Naive B cell (primary cell): ENCODE measurements at regions not wholly inside any gene's neighbourhood (a gene's known extent, or its start where the extent isn't known, plus 50 kb on each side); places are given as distances from the start of the nearest gene placed in this dataset.
"Not testable (repeated sequence)": the region's sequence is repeated elsewhere in the genome, so short reads cannot be mapped to it uniquely, and the experiment has no call there.

Source experiments
- ATAC-seq, 2 donors: fragments of 150-1000 bp; cut with Tn5 transposase; 2 replicates each; pipeline ENCODE4 v1.10.0; 2021; ENCODE audit warnings: low read depth in 2 of 2, mild to moderate bottlenecking in 2 of 2, moderate library complexity in 2 of 2
- DNase-seq: peaks from one replicate; pipeline ENCODE4 v3.0.0; 2022
- H3K27ac Mint-ChIP-seq, 6 donors: one replicate each; pipeline ENCODE4 v1.8.0; 2020 to 2022; ENCODE audit warnings: mild to moderate bottlenecking in 6 of 6, mixed read lengths in 6 of 6, moderate library complexity in 5 of 6, inconsistent platforms in 2 of 6
- H3K27me3 Mint-ChIP-seq, 3 donors: one replicate each; pipeline ENCODE4 v1.8.0; 2021 to 2022; ENCODE audit warnings: mixed read lengths in 3 of 3, mild to moderate bottlenecking in 1 of 3
- H3K36me3 Mint-ChIP-seq, 2 donors: one replicate each; pipeline ENCODE4 v1.8.0; 2020 to 2022; ENCODE audit warnings: mixed read lengths in 2 of 2, inconsistent platforms in 1 of 2, mild to moderate bottlenecking in 1 of 2
- H3K4me1 Mint-ChIP-seq, 3 donors: one replicate each; pipeline ENCODE4 v1.8.0; 2020 to 2022; ENCODE audit warnings: mixed read lengths in 3 of 3, inconsistent platforms in 1 of 3, mild to moderate bottlenecking in 1 of 3, moderate library complexity in 1 of 3
- H3K4me3 Mint-ChIP-seq, 8 donors: one replicate each; pipeline ENCODE4 v1.8.0; 2020 to 2022; ENCODE audit warnings: mild to moderate bottlenecking in 8 of 8, mixed read lengths in 8 of 8, moderate library complexity in 8 of 8, inconsistent platforms in 2 of 8
- H3K9me3 Mint-ChIP-seq, 7 donors: one replicate each; pipeline ENCODE4 v1.8.0; 2020 to 2022; ENCODE audit warnings: mixed read lengths in 7 of 7, mild to moderate bottlenecking in 5 of 7, inconsistent platforms in 2 of 7, moderate library complexity in 1 of 7

DNA sequence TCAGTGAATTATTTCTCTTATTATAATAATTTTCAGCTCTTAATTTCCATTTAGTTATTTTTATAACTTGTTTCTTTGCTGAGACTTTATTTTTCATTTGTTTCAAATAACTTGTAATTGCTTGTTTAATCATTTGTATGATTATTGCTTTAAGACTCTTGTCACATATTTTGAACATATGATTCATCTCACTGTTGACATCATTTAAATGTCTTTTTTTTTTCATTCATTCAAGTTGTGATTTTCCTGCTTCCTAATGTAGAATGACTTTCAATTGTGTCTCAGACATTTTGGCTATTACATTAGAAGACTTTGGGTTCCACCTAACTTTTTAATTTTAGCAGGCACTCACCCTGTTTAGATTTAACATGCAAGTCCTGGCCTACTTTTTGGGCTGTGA lies 234.8 kb upstream of the DIPK2B start:
- Mint-ChIP-seq H3K9me3 (peaks cover 0 to 13% (median 2%) of the 10 kb centered on the region in 7 donors), H3K36me3 (no peaks in the 10 kb centered on the region), H3K27ac (no peak overlapping the region), H3K27me3 (peaks cover 0 to 32% (median 7%) of the 10 kb centered on the region in 3 donors), H3K4me1 (no peaks in the 10 kb centered on the region), H3K4me3 (no peak overlapping the region)
- no peak for DNase-seq
- no peak for ATAC-seq

DNA sequence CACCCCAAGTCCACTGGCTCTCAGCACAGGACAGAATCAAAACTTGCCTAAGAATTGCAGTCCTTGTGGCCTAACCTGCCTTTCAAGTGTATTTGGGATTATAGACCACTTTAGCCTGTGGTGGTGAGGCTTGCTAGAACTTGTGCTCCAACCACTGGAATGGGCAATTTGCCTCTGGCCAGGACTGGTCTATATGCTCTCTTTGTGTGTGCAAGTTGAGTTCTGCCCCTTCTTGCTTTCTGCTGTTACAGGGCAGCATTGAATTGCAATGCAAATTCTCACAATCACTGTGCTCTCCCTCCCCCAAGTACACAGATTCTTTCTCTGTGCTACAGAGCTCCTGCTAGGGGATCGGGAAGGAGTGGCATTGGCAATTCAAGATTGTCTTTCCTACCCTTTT lies 233.6 kb upstream of the DIPK2B start:
- no peak overlapping the region for H3K27ac Mint-ChIP-seq
- H3K27me3 Mint-ChIP-seq, result peaks cover 0 to 32% (median 7%) of the 10 kb centered on the region in 3 donors

GRCh38 chrX:45428831-45429230 lies 228.2 kb upstream of the DIPK2B start:
- Mint-ChIP-seq H3K4me3 (no peak overlapping the region), H3K4me1 (no peaks in the 10 kb centered on the region), H3K36me3 (no peaks in the 10 kb centered on the region), H3K9me3 (peaks cover 0 to 13% (median 3%) of the 10 kb centered on the region in 7 donors), H3K27me3 (peaks cover 0 to 5% (median 4%) of the 10 kb centered on the region in 3 donors), H3K27ac (no peak overlapping the region)
- DNase-seq (no peak), ATAC-seq (no peak)

More for the DNA sequence above, 233.6 kb upstream of the DIPK2B start:
- no peak overlapping the region for H3K4me3 Mint-ChIP-seq
- H3K36me3 Mint-ChIP-seq, result no peaks in the 10 kb centered on the region
- ATAC-seq (no peak), DNase-seq (no peak)
- peaks cover 0 to 13% (median 4%) of the 10 kb centered on the region in 7 donors for H3K9me3 Mint-ChIP-seq
- H3K4me1 Mint-ChIP-seq, result no peaks in the 10 kb centered on the region

DNA sequence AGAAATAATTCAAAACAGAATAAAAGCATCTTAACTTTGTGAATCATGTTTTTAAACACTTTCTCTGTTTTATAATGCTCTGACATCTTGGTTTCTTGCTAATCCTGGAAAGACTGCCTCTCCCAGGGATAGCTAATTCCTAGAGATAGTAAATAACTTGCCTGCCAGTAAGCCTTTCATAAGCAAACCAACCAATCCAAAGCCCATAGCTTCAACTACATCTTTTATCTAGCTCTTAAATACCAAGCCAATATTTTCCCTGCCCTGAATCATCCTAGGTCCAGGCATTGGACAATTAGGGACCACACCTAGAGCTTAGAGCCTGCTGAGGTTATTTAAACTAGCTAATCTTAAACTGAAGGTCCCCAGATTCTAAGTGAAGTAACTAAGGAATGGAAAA lies 223.7 kb upstream of the DIPK2B start:
- no peaks in the 10 kb centered on the region for H3K36me3 Mint-ChIP-seq
- H3K4me3 Mint-ChIP-seq, result no peak overlapping the region
- H3K27ac Mint-ChIP-seq, result peak overlapping the region in 1 of 6 donors; percentile 1
- peaks cover 0 to 4% (median 4%) of the 10 kb centered on the region in 3 donors for H3K27me3 Mint-ChIP-seq
- H3K4me1 Mint-ChIP-seq, result no peaks in the 10 kb centered on the region
- ATAC-seq (no peak), DNase-seq (no peak)
- H3K9me3 Mint-ChIP-seq, result peaks cover 0 to 8% (median 0%) of the 10 kb centered on the region in 7 donors

- ATAC-seq (no peak), DNase-seq (no peak)
- H3K9me3 Mint-ChIP-seq, result peaks cover 0 to 8% (median 0%) of the 10 kb centered on the region in 7 donors
- H3K4me3 Mint-ChIP-seq, result no peak overlapping the region
- H3K27me3 Mint-ChIP-seq, result peaks cover under 1 to 9% (median 4%) of the 10 kb centered on the region in 3 donors
- H3K27ac Mint-ChIP-seq, result peak overlapping the region in 1 of 6 donors; percentile 23
- no peaks in the 10 kb centered on the region for H3K36me3 Mint-ChIP-seq
- H3K4me1 Mint-ChIP-seq, result no peaks in the 10 kb centered on the region
These were observed 221.7 kb upstream of the DIPK2B start for GRCh38 chrX:45422216-45422925.

DNA sequence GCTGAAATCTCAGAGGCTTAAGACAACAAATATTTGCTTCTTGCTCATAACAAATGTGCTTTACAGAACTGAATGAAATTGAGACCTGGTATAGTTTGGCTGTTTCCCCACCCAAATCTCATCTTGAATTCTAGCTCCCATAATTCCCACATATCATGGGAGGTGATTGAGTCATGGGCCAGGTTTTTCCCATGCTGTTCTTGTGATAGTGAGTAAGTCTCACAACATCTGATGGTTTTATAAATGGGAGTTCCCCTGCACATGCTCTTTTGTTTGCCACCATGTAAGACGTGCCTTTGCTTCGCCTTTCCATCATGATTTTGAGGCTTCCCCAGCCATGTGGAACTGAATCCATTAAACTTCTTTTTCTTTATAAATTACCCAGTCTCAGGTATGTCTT lies 221.1 kb upstream of the DIPK2B start:
- Mint-ChIP-seq H3K36me3 (no peaks in the 10 kb centered on the region), H3K9me3 (peaks cover 0 to 8% (median 0%) of the 10 kb centered on the region in 7 donors), H3K4me1 (no peaks in the 10 kb centered on the region), H3K27ac (peak overlapping the region in 1 of 6 donors; percentile 23), H3K27me3 (peaks cover 4 to 14% (median 6%) of the 10 kb centered on the region in 3 donors), H3K4me3 (no peak overlapping the region)
- no peak for ATAC-seq
- DNase-seq, result no peak

- Mint-ChIP-seq H3K4me1 (no peaks in the 10 kb centered on the region), H3K27me3 (peaks cover 0 to 16% (median 0%) of the 10 kb centered on the region in 3 donors), H3K4me3 (peak overlapping the region in 1 of 8 donors; percentile 22), H3K27ac (no peak overlapping the region), H3K36me3 (no peaks in the 10 kb centered on the region), H3K9me3 (peaks cover 0 to 20% (median 5%) of the 10 kb centered on the region in 7 donors)
- DNase-seq, result no peak
- no peak for ATAC-seq
These were observed 203.5 kb upstream of the DIPK2B start for GRCh38 chrX:45404206-45404605.

GRCh38 chrX:45401923-45402322 lies 201.2 kb upstream of the DIPK2B start:
- Mint-ChIP-seq H3K4me3 (no peak overlapping the region), H3K36me3 (no peaks in the 10 kb centered on the region), H3K27me3 (peaks cover 0 to 16% (median 0%) of the 10 kb centered on the region in 3 donors), H3K9me3 (peaks cover 0 to 15% (median 5%) of the 10 kb centered on the region in 7 donors), H3K4me1 (no peaks in the 10 kb centered on the region), H3K27ac (no peak overlapping the region)
- DNase-seq (no peak), ATAC-seq (no peak)

DNA sequence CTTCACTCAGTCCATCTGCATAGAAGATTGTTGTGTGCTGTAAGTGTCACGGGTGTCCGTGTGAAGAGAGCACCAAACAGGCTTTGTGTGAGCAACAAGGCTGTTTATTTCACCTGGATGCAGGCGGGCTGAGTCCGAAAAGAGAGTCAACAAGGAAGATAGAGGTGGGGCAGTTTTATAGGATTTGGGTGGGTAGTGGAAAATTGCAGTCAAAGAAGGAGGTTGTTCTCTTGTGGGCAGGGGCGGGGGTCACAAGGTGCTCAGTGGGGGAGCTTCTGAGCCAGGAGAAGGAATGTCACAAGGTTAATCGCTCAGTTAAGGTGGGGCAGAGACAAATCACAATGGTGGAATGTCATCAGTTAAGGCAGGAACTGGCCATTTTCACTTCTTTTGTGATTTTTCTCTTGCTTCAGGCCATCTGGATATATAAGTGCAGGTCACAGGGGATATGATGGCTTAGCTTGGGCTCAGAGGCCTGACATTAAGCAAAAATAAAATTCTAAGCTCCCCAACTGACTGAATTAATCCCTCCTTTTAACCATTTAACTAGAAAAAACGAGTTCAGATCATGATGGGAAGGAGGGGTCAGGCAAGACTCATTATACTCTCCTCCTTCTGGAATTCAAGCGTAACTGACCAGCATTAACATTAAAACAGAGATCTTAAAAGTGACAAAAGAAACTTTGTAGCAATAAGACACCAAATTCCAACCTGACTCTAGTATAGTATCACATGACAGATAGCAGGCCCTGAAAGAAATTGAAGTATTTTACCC lies 200.5 kb upstream of the DIPK2B start:
- not testable (repeated sequence) for H3K36me3 Mint-ChIP-seq, H3K4me1 Mint-ChIP-seq, H3K27ac Mint-ChIP-seq, ATAC-seq, DNase-seq, H3K4me3 Mint-ChIP-seq
- peaks cover 0 to 13% (median 6%) of the 10 kb centered on the region in 7 donors for H3K9me3 Mint-ChIP-seq
- peaks cover 0 to 16% (median 0%) of the 10 kb centered on the region in 3 donors for H3K27me3 Mint-ChIP-seq

- Mint-ChIP-seq H3K9me3 (peaks cover 0 to 16% (median 13%) of the 10 kb centered on the region in 7 donors), H3K36me3 (peaks cover 0 to 3% of the 10 kb centered on the region in 2 donors), H3K4me3 (no peak overlapping the region), H3K27ac (no peak overlapping the region), H3K27me3 (peaks cover 0 to 16% (median 0%) of the 10 kb centered on the region in 3 donors), H3K4me1 (no peaks in the 10 kb centered on the region)
- ATAC-seq (no peak), DNase-seq (no peak)
These were observed 199.5 kb upstream of the DIPK2B start for GRCh38 chrX:45400027-45400779.

GRCh38 chrX:45385757-45386156 lies 185.1 kb upstream of the DIPK2B start:
- no peaks in the 10 kb centered on the region for H3K4me1 Mint-ChIP-seq
- peaks cover 0 to 28% (median 7%) of the 10 kb centered on the region in 7 donors for H3K9me3 Mint-ChIP-seq
- H3K27me3 Mint-ChIP-seq, result peaks cover 0 to 6% (median 0%) of the 10 kb centered on the region in 3 donors
- no peak overlapping the region for H3K4me3 Mint-ChIP-seq
- DNase-seq (no peak), ATAC-seq (no peak)
- H3K36me3 Mint-ChIP-seq, result no peaks in the 10 kb centered on the region
- H3K27ac Mint-ChIP-seq, result no peak overlapping the region

DNA sequence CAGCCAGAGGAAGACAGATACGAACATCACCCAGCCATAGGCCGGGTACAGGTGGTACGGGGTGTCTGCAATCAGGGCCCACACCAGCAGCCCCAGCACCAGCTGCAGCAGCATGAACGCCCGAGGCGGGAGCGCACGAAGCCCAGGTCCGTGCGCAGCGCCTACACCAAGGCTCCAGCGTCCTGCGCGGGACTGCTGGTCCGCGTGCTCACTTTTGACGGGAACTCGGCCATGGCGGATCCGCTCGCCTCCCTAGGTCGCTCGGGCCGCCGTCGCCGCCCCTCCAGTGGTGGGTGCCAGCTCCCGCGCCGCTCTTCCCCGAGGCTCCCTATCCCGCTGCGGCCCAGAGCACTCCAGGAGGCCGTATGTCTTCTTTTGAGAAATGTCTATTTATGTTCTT lies 181.2 kb upstream of the DIPK2B start:
- ATAC-seq (no peak), DNase-seq (no peak)
- peaks cover 0 to 6% (median 0%) of the 10 kb centered on the region in 3 donors for H3K27me3 Mint-ChIP-seq
- no peaks in the 10 kb centered on the region for H3K36me3 Mint-ChIP-seq
- H3K4me1 Mint-ChIP-seq, result no peaks in the 10 kb centered on the region
- H3K9me3 Mint-ChIP-seq, result peaks cover 0 to 5% (median 0%) of the 10 kb centered on the region in 7 donors
- no peak overlapping the region for H3K27ac Mint-ChIP-seq
- H3K4me3 Mint-ChIP-seq, result no peak overlapping the region

DNA sequence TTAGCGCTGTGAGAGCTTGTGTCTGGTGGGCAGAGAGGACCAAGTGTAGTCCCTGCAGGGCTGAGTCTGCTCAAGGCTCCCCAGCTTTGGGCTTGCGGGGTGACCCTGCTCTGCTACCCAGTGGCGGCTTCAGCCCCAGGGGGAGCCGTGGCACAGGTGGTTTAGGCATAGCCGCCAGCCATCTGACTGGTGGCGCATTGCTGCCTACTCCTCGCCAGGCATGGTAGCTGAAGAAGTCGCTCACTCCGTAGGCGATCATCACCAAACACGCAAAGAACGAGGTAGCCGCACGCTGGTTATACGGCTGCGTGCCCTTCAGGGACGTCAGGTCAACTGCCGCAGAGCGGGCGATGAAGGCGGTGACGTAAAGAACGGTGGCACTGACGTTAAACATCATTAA lies 180.7 kb upstream of the DIPK2B start:
- Mint-ChIP-seq H3K4me3 (peak overlapping the region in 1 of 8 donors; percentile 60), H3K4me1 (no peaks in the 10 kb centered on the region), H3K36me3 (no peaks in the 10 kb centered on the region), H3K27me3 (peaks cover 0 to 6% (median 0%) of the 10 kb centered on the region in 3 donors), H3K27ac (no peak overlapping the region), H3K9me3 (peaks cover 0 to 5% (median 0%) of the 10 kb centered on the region in 7 donors)
- no peak for ATAC-seq
- no peak for DNase-seq
